ENCODE measurements at regions not wholly inside any gene's neighbourhood (a gene's known extent, or its start where the extent isn't known, plus 50 kb on each side); places are given as distances from the start of the nearest gene placed in this dataset.

DNA sequence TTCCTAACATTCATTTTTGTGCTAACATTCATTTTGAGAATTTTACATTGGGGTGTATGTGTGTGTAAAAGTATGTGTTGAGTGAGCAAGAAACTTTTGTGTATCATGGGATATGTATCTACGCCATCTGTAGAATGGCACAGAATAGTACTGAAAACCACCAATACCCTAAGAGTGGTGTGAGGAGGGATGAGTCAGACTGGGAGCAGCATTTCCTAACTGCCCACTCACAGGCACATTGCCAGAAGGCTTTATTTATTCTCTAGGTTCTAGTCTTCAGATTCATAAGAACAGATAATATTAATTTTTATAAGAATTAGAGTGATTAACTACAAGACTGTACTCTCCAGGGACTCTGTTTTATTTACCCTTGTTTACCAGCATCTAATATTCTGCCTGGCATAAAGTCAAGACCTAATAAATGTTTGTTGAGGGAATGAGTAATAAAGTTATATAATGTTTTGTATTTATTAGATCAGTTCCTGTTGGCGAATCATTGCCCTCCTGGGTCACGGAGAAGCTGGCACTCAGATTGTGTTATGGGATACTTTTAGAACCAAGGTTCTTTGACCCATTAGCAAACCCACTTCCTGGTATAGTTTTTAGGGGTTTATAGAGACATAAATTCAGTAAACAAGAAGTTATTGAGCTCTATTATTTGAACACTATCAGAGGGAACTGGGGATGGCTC lies 159.1 kb upstream of the PPP2R2B start:
- peak; percentile 6 for DNase-seq (ENCODE audit: low spot score)

DNA sequence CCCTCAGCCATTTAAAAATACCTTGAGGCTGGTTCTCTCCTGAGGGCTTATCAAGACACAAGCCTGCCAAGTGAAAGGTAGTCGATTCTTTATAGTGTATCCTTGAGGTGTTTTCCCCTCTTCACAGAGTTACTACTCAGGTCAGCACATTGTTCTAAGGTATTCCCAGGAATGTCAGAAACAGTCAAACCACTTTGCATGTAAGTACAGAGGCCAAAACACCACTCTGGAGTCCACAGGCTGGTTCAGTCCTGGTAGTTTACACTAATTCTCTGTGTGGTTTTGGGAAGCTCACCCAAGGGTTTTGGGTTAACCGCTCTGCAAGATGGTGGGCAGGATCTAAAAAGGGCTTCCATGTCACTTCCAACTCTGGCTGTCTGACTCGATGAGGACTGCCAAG lies 162.3 kb upstream of the PPP2R2B start:
- DNase-seq (ENCODE audit: low spot score) = no peak

DNA sequence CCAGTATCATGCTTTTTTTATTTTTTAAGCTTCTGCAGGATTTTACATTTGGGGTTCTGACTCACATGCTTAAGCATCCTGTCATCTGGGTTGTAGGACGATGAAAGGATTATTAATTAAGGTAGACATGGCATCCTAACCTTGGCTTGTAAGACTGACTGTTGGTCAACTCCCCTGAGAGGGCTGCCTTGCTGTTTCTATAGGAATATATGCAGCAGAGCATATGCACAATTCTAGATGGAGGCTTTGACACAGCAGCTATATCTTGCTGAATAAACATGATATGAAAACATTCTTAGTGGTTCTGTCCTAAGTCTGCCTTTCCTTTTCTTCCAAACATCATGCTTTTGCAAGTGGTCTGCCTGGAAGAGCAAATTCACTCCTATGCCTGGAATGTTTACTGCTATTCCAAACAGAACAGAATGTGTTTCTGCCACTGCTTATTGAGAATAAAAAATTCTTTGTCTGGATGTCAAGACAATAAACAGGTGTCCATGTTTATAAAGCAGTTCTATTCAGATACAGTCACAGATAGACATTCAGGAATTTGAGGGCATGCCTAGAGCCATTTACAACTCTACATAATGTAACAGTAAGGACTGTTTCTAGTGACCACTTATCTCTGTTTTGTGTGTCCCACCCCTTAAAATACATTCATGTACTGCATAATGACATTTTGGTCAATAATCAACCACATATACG lies 166.2 kb upstream of the PPP2R2B start:
- DNase-seq (ENCODE audit: low spot score) = no peak

- no peak for DNase-seq (ENCODE audit: low spot score)
Measured at GRCh38 chr5:147045290-147045689, 166.7 kb upstream of the PPP2R2B start.

- no peak for DNase-seq (ENCODE audit: low spot score)
Measured at GRCh38 chr5:147046281-147046680, 167.7 kb upstream of the PPP2R2B start.

DNA sequence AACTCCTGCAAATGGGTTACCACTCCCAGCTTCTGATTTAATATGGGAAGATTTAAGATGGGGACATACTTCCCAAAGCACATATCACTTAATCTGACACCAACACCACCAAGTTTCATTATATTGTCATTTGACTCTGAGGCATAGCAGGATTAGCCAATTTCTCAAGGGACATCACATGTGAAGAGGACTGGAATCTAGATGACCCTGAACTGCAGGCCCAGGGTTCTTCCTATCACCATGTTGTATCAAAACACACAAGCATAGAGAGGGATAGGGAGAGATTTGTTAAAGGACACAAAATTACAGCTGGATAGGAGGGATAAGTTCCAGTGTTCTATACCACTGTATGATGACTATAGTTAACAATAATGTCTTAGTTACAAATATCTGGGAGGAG lies 168.3 kb upstream of the PPP2R2B start:
- no peak for DNase-seq (ENCODE audit: low spot score)

DNA sequence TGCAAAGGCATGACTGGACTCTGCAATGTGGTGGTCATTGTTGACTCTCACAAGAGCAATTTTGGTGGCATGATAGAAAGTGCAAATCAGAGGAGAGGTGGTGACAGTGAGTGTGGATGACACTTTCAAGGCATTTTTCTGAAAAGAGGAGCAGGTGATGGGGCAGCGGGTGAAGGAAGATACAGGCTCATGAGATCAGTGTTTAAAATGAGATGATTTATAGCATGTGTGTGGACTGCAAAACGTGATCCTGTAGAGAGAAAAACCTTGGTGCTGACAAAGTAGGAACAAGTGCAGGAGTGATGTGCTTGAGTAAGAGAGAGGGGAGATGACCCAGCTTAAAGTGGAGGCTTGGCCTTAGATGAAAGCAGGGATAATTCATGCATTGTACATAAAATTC lies 171.2 kb upstream of the PPP2R2B start:
- no peak for DNase-seq (ENCODE audit: low spot score)

DNA sequence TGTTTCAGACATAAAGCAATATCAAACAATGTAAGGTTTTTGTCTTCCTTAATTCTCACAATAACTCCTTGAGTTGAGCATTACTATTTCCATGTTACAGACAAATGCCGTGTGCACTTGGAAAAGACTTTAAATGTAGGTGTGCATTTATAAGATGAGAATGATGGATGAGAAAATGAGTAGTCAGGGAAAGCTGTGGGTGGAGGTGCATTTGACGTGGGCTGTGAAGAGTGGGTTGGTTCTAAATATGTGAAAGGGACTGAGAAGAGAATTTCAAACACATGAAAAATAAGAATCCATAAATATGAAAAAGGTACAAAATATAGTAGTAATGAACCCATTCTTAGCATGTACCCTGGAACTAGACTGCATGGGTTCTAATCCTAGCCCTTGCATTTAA lies 171.6 kb upstream of the PPP2R2B start:
- DNase-seq (ENCODE audit: low spot score) = no peak

DNA sequence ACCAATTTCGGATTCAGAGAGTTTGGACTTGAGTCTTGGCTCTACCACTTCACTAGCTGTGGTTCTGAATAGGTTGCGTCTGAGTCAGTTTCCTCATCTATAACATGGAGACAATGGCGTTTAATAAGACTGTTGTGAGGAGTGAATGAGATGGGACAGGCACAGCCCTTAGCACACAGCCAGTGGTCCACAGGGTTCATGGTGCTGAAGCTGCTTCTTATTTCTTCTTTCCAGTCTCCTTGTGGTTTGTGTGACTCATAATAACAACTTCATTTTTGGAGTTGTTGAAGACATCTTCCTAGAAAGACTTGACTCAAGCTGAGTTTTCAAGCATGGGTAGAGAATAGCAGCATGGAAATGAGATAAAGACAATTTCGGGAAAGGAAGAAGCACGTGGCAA lies 172.6 kb upstream of the PPP2R2B start:
- DNase-seq (ENCODE audit: low spot score) = no peak

DNA sequence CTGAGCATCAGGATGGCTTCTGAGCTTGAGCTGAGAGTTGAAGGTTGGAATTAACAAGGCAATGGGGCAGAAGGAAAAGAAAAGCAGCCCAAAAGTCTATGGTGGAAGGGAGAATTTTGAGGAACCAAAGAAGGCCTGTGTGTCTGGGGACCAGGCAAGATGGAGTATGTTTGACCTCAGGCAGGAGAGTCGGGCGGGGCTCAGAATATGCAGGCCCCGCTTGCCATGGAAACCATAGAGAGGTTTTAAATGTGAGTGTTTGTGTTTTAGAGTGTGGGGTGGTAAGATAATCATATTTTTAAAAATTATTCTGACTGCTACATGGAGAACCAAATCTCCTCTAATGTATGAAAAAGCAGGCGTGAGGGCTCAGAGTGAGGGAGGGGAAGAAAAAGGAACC lies 174.0 kb upstream of the PPP2R2B start:
- DNase-seq (ENCODE audit: low spot score) = no peak

DNA sequence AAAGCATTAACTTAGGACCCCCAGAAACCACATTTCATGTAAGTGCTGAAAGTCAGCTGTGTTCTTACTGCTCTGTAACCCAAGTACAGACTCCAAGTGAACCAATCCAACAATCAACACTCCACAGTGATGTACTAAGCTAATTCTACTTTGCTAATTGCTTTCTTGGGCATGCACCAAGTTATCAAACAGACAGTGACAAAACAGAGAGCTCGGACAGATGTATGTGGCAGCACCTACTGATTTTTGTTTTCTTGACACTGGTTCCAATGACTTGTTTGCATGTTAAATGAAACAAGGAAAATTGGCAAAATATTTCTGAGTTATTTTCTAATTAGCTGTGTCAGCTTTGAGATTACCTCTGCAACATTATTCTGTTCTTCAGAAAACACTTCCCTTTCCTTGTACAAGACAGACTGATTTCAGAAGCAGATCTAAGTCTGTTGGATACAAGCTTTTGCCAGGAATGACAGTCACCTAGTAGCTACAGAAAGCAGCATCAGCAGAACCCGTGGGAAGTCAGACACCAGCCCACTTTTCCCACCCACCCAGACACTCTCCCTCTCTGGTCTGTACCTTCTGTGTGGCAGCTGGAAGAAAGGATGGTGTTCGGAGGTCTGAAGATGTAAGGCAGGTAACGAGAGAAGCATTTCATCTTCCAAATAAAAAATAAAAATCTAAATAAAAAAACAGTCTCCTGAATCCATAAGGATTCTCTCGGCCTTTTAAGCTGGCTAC lies 176.7 kb upstream of the PPP2R2B start:
- DNase-seq (ENCODE audit: low spot score) = no peak

DNA sequence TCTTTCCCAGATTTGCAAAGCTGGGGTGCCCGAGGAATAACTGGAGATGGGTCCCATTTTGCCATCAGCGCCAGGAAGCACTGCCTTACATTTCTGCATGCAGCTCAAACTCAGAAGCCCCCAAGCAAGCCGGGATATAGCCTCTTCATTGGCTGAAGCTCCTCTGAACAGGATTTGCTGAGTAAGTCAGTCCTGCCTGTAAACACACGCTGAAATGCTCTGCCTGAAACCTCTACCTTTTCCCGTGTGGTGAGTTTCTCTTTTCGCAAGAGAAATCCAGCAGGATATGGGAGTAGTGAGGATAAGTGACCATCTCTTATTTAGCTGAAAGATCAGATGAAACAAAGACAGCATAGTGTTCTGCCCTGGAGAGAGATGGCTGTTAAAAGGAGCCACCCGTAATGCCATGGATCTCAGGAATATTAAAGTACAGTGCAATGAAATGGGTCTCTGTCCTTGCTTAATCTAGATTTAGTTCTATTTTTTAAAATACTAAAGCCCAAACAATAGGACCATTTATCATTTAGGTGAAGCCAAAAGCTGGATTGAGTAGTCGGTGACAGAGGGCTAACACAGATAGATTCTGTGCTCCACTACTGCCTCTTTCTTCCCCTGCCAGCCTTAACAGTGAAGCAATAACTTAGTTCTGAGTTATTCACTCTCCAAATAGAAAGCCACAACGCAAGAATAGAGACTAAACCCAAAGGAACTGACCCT lies 177.5 kb upstream of the PPP2R2B start:
- no peak for DNase-seq (ENCODE audit: low spot score)

GRCh38 chr5:147057051-147057450 lies 177.8 kb upstream of the STK32A start:
- DNase-seq (ENCODE audit: low spot score) = no peak

GRCh38 chr5:147061431-147061830 lies 173.4 kb upstream of the STK32A start:
- no peak for DNase-seq (ENCODE audit: low spot score)

DNA sequence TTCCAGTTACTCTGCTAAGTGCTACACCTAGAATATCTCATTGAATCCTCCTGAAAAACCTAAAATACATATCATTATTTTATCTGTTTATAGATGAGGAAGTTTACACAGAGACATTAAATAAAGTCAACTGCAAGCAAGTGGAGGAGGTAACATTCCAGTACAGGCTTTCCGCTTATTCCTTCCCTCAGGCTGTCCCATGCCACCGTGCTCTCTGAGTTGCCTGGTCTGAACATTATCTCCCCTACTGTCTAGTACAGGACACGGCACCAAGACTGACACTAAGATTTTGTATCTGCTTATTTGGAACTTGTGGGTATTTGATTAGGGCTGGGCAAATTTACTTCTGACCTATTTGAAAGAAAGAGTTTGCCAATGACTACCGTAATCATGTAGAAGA lies 172.4 kb upstream of the STK32A start:
- no peak for DNase-seq (ENCODE audit: low spot score)

DNA sequence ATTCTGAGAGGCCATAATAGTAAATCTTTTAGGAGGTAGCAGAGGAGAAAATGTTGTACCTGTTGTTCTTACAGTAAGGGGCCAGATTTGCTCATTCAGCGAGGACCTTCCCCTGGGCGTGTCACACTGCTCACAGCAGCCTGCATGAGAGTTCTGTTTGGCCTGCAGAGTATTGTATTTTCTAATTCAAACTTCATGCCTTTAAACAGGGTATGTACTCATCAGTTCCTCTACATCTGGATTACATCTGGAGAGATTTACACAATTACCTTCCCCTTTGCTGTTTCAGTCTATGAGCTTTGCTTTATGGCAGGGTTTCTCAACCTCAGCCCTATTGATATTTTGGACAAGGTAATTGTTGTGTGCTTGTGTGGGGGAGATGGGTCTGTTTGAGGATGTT lies 170.9 kb upstream of the STK32A start:
- no peak for DNase-seq (ENCODE audit: low spot score)

DNA sequence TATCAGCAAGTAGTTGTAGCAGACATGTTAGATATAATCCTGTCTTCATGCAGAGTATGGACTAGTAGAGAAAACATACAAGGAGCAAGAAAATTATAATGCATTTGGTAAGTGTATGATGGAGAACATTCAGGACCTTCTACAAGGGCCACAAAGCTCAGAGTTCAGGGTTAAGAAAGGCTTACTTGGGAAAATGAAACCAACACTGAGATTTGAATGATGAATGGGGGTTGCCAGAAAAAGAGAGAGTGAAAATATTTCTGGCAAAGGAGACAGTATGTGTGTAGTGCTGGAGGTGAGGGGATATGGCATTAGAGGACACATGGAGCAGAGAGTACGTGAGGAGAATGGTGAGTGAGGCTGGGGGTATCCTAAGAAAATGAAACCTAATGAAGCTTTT lies 169.8 kb upstream of the STK32A start:
- no peak for DNase-seq (ENCODE audit: low spot score)

- DNase-seq (ENCODE audit: low spot score) = no peak
Measured at GRCh38 chr5:147068998-147069397, 165.8 kb upstream of the STK32A start.

DNA sequence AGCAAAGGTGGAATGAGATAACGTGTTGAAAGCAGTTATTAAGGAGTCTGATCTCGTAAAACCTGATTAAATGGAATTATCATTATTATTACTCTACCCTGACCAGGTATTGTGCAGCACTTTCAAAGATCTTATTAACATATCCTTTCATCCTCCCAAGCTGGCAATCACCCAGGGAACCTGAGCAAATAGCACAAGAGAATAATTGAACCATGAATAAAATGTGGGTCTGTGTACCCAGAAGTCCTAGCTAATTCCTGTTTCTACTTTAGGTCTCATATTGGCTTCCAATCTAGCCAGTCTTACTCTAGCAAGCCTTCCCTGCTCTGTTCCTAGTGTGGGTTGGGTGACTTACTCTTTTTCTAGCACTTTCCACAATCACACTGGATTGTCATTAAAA lies 162.2 kb upstream of the STK32A start:
- no peak for DNase-seq (ENCODE audit: low spot score)

GRCh38 chr5:147073098-147073497 lies 161.7 kb upstream of the STK32A start:
- DNase-seq (ENCODE audit: low spot score) = no peak

GRCh38 chr5:147075187-147075586 lies 159.6 kb upstream of the STK32A start:
- DNase-seq (ENCODE audit: low spot score) = no peak

DNA sequence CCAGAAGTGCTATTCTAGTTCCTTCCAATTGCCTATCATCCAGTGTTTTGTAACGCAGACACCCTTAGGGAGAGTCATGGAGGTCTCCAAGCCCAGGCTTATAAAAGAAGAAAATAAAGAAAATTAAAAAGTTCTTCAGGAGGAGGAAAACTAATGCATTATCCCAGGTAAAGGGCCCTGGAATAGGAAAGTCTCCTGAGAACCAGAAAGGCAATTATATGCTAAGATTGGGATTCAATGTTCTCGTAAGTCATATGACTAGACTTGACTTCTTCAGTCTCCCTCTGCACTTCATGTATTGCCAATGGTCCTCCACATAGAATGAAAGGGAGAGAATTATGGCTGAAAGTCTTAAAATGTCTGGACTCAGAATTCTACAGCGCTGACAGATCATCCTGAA lies 154.4 kb upstream of the STK32A start:
- no peak for DNase-seq (ENCODE audit: low spot score)

- DNase-seq (ENCODE audit: low spot score) = no peak
Measured at GRCh38 chr5:147081311-147081764, 153.5 kb upstream of the STK32A start.
